Upper lobe of left lung (tissue), 6 donors: ENCODE measurements at regions not wholly inside any gene's neighbourhood (a gene's known extent, or its start where the extent isn't known, plus 50 kb on each side); places are given as distances from the start of the nearest gene placed in this dataset.
"Not testable (repeated sequence)": the region's sequence is repeated elsewhere in the genome, so short reads cannot be mapped to it uniquely, and the experiment has no call there.

Experiments
- ATAC-seq, 2 donors: fragments of 200-7000 bp; cut with Tn5 transposase; one replicate each; pipeline ENCODE4 v1.9.1; 2022; ENCODE audit warnings: mild to moderate bottlenecking in 2 of 2, moderate library complexity in 2 of 2; ENCODE audit not compliant: low FRiP score in 2 of 2
- DNase-seq, 2 donors: peaks; one replicate each; pipeline ENCODE4 v3.0.0-alpha.2; 2019 to 2020
- H3K27ac ChIP-seq, 4 donors: fragments of 200-600 bp; sonication (generic); one replicate each; pipeline ENCODE4 v1.5.1; 2016 to 2019
- H3K27me3 ChIP-seq, 4 donors: fragments of 200-600 bp; sonication (generic); one replicate each; pipeline ENCODE4 v1.5.1; 2017 to 2019
- H3K36me3 ChIP-seq, 4 donors: fragments of 200-600 bp; sonication (generic); one replicate each; pipeline ENCODE4 v1.5.1; 2016 to 2019
- H3K4me1 ChIP-seq, 4 donors: fragments of 200-600 bp; sonication (generic); one replicate each; pipeline ENCODE4 v1.5.1; 2018 to 2019
- H3K4me3 ChIP-seq, 4 donors: fragments of 200-600 bp; sonication (generic); one replicate each; pipeline ENCODE4 v1.5.1; 2017 to 2019; ENCODE audit warnings: mild to moderate bottlenecking in 2 of 4, moderate library complexity in 1 of 4
- H3K9me3 ChIP-seq, 4 donors: fragments of 200-600 bp; sonication (generic); one replicate each; pipeline ENCODE4 v1.5.1; 2018 to 2019
- CTCF ChIP-seq, 6 experiments: fragments of 450-650 bp in 4 of 6; fragments of 200-600 bp in 2 of 6; sonication (generic) in 2 of 6; IDR thresholded peaks; one replicate each; pipeline ENCODE4 v1.5.1; 2016 to 2019; ENCODE audit warnings: antibody characterized with exemption in 6 of 6
- EP300 ChIP-seq, 4 donors: sonication (generic); formaldehyde crosslinking; IDR thresholded peaks; one replicate each; pipeline ENCODE4 v1.5.1; 2017; ENCODE audit warnings: antibody characterized with exemption in 4 of 4, control low read depth in 2 of 4
- POLR2A ChIP-seq, 4 donors: fragments of 450-650 bp; IDR thresholded peaks; one replicate each; pipeline ENCODE4 v1.5.1; 2016 to 2017; ENCODE audit warnings: antibody characterized with exemption in 4 of 4, mild to moderate bottlenecking in 2 of 4
- POLR2AphosphoS5 ChIP-seq, 2 donors: sonication (generic); formaldehyde crosslinking; IDR thresholded peaks; one replicate each; pipeline ENCODE4 v1.5.1; 2017; ENCODE audit warnings: antibody characterized with exemption in 2 of 2
- WGBS, 2 donors: methylation state at CpG; one replicate each; pipeline ENCODE4 v1.1.5; 2017 to 2018; 5-methylcytosine and 5-hydroxymethylcytosine counted together
- donor health status: DM: no; HTN: no; CAD: no; lungs with moderate emphysema.
- donor health status: DM: no; HTN: yes; CAD: no; lungs with severe emphysema.

DNA sequence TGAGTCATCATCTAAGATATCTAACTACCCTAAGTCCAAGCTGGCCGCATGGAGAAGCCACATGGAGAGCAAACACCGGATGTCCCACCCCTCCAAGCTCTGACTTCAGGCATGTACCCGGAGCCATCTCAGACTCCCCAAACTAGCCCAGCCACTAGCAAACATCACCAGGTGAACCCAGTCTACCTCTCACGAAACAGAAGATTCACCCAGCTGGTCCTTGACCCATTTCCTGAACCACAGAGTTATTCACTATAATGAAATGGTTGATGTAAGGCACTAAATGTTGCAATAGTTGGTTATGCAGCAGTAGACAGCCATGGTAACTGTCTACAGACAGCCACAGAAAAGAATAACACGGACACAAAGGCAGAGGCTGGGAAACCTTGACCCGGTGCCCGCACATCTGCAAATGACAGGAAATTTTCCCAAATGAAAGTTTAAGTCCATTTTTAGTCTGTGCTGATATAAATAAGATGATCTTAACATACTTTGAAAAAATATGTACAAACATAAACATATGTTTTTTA lies 265.5 kb upstream of the ATP10A start:
- Histone ChIP-seq H3K4me1 (no peaks in the 10 kb centered on the region), H3K36me3 (no peaks in the 10 kb centered on the region), H3K27ac (no peak overlapping the region), H3K4me3 (no peak overlapping the region), H3K27me3 (no peaks in the 10 kb centered on the region), H3K9me3 (no peaks in the 10 kb centered on the region)
- 78 to 82% methylated on average over 7 of the region's 7 CpGs for WGBS, 2 donors
- no peak for ATAC-seq
- DNase-seq, result no peak
- TF ChIP-seq EP300 (IDR thresholded peaks at IDR 0.05) (no peak), POLR2AphosphoS5 (IDR thresholded peaks at IDR 0.05) (no peak), POLR2A (IDR thresholded peaks at IDR 0.05) (no peak), CTCF (IDR thresholded peaks at IDR 0.05) (no peak)

- H3K9me3 ChIP-seq, result no peaks in the 10 kb centered on the region
- TF ChIP-seq POLR2AphosphoS5 (IDR thresholded peaks at IDR 0.05), result no peak
- no peak for DNase-seq
- no peaks in the 10 kb centered on the region for H3K4me1 ChIP-seq
- no peaks in the 10 kb centered on the region for H3K27me3 ChIP-seq
- H3K27ac ChIP-seq, result no peak overlapping the region
- WGBS, 2 donors, result 66 to 85% methylated on average over 3 of the region's 3 CpGs
- H3K4me3 ChIP-seq, result no peak overlapping the region
- no peak for ATAC-seq
- no peaks in the 10 kb centered on the region for H3K36me3 ChIP-seq
These were observed 263.8 kb upstream of the ATP10A start for GRCh38 chr15:26126819-26127387.

DNA sequence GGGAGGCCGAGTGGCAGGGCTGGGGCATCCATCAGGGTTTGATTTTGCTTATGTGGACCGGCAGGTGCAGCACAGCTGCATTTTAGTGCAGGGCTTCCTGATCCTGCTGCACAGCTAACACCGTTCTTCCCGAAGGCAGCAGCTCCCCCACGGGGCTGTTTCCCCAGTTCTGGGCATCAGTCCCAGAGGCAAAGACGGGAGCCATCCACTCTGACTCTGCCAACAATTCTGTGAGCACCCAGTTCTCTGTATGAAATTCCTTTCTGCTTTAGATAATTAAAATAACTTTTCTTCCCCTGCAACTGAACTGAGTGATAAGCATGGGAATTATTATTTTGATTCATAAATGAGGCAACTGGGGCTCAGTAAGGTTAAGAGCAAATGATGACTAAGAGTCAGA lies 262.9 kb upstream of the ATP10A start:
- TF ChIP-seq POLR2AphosphoS5 (IDR thresholded peaks at IDR 0.05), result no peak
- no peak for ATAC-seq
- Histone ChIP-seq H3K36me3 (no peaks in the 10 kb centered on the region), H3K4me1 (no peaks in the 10 kb centered on the region), H3K27ac (no peak overlapping the region), H3K9me3 (no peaks in the 10 kb centered on the region), H3K4me3 (no peak overlapping the region), H3K27me3 (no peaks in the 10 kb centered on the region)
- DNase-seq, result no peak
- WGBS, 2 donors, result 35 to 62% methylated on average over 5 to 6 of the region's 6 CpGs

DNA sequence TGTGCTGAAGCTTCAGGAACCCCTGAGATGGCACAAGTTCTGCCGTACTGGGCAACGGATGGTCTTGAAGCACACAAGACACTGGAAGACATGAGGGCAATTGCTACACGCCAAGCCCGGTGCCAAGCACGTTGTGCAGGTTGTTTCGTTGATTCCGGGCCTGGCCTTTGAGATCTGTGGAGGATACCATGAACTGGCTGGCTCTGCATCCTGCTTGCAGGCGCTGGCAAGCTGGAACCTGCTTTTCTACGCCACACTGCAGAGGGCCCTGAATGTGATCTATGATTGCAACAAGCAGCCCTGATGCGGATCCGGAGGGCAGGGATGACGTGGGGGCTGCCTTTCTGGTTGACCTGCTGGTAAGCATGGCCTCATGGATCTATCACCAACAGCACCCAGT lies 262.5 kb upstream of the ATP10A start:
- WGBS, 2 donors, result 90 to 92% methylated on average over 9 to 12 of the region's 12 CpGs
- Histone ChIP-seq H3K4me1 (no peaks in the 10 kb centered on the region), H3K27me3 (no peaks in the 10 kb centered on the region), H3K4me3 (no peak overlapping the region), H3K36me3 (no peaks in the 10 kb centered on the region), H3K9me3 (no peaks in the 10 kb centered on the region), H3K27ac (no peak overlapping the region)
- DNase-seq (no peak), ATAC-seq (no peak)
- no peak for TF ChIP-seq POLR2AphosphoS5 (IDR thresholded peaks at IDR 0.05)
- no peak for TF ChIP-seq EP300 (IDR thresholded peaks at IDR 0.05)
- no peak for TF ChIP-seq POLR2A (IDR thresholded peaks at IDR 0.05)
- no peak for TF ChIP-seq CTCF (IDR thresholded peaks at IDR 0.05)

GRCh38 chr15:26119322-26119721 lies 256.2 kb upstream of the ATP10A start:
- Histone ChIP-seq H3K9me3 (no peaks in the 10 kb centered on the region), H3K4me1 (no peaks in the 10 kb centered on the region), H3K36me3 (no peaks in the 10 kb centered on the region), H3K27ac (no peak overlapping the region), H3K4me3 (no peak overlapping the region), H3K27me3 (no peaks in the 10 kb centered on the region)
- ATAC-seq (no peak), DNase-seq (no peak)
- WGBS, 2 donors, result 81 to 87% methylated on average over 6 of the region's 6 CpGs
- TF ChIP-seq CTCF (IDR thresholded peaks at IDR 0.05) (no peak), EP300 (IDR thresholded peaks at IDR 0.05) (no peak), POLR2AphosphoS5 (IDR thresholded peaks at IDR 0.05) (no peak), POLR2A (IDR thresholded peaks at IDR 0.05) (no peak)

- TF ChIP-seq EP300 (IDR thresholded peaks at IDR 0.05) (no peak), CTCF (IDR thresholded peaks at IDR 0.05) (no peak), POLR2AphosphoS5 (IDR thresholded peaks at IDR 0.05) (no peak), POLR2A (IDR thresholded peaks at IDR 0.05) (no peak)
- ATAC-seq, result no peak
- no peaks in the 10 kb centered on the region for H3K36me3 ChIP-seq
- no peak overlapping the region for H3K27ac ChIP-seq
- no peaks in the 10 kb centered on the region for H3K4me1 ChIP-seq
- 49 to 51% methylated on average over 9 of the region's 9 CpGs for WGBS, 2 donors
- no peaks in the 10 kb centered on the region for H3K27me3 ChIP-seq
- no peak for DNase-seq
- no peaks in the 10 kb centered on the region for H3K9me3 ChIP-seq
- no peak overlapping the region for H3K4me3 ChIP-seq
These were observed 252.3 kb upstream of the ATP10A start for GRCh38 chr15:26115229-26115943.

- H3K4me1 ChIP-seq, H3K36me3 ChIP-seq, DNase-seq, ATAC-seq, H3K27me3 ChIP-seq, H3K27ac ChIP-seq, H3K9me3 ChIP-seq, H3K4me3 ChIP-seq: not testable (repeated sequence)
- 83 to 90% methylated on average over 8 of the region's 8 CpGs for WGBS, 2 donors
These were observed 251.0 kb upstream of the ATP10A start for GRCh38 chr15:26114128-26114527.
